ENCODE measurements at regions not wholly inside any gene's neighbourhood (a gene's known extent, or its start where the extent isn't known, plus 50 kb on each side); places are given as distances from the start of the nearest gene placed in this dataset.

DNA sequence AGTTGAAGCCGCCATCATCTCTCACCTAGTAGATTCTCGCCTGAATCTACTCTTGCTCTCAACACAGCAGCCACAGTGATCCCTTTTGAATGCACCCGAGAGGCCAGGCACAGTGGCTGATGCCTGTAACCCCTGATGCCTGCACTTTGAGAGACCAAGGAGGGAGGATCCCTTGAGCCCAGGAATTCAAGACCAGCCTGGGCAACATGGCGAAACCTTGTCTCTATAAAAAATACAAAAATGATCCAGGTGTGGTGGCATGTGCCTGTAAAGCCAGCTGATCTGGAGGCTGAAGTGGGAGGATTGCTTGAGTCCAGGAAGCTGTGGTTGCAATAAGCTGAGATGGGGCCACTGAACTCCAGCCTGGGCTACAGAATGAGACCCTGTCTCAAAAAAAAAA is 60.3 kb upstream of the EML4 start:
- TF ChIP-seq, protein P1, sequence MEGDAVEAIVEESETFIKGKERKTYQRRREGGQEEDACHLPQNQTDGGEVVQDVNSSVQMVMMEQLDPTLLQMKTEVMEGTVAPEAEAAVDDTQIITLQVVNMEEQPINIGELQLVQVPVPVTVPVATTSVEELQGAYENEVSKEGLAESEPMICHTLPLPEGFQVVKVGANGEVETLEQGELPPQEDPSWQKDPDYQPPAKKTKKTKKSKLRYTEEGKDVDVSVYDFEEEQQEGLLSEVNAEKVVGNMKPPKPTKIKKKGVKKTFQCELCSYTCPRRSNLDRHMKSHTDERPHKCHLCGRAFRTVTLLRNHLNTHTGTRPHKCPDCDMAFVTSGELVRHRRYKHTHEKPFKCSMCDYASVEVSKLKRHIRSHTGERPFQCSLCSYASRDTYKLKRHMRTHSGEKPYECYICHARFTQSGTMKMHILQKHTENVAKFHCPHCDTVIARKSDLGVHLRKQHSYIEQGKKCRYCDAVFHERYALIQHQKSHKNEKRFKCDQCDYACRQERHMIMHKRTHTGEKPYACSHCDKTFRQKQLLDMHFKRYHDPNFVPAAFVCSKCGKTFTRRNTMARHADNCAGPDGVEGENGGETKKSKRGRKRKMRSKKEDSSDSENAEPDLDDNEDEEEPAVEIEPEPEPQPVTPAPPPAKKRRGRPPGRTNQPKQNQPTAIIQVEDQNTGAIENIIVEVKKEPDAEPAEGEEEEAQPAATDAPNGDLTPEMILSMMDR (IDR thresholded peaks at IDR 0.05): no peak
- TF ChIP-seq, protein P2, sequence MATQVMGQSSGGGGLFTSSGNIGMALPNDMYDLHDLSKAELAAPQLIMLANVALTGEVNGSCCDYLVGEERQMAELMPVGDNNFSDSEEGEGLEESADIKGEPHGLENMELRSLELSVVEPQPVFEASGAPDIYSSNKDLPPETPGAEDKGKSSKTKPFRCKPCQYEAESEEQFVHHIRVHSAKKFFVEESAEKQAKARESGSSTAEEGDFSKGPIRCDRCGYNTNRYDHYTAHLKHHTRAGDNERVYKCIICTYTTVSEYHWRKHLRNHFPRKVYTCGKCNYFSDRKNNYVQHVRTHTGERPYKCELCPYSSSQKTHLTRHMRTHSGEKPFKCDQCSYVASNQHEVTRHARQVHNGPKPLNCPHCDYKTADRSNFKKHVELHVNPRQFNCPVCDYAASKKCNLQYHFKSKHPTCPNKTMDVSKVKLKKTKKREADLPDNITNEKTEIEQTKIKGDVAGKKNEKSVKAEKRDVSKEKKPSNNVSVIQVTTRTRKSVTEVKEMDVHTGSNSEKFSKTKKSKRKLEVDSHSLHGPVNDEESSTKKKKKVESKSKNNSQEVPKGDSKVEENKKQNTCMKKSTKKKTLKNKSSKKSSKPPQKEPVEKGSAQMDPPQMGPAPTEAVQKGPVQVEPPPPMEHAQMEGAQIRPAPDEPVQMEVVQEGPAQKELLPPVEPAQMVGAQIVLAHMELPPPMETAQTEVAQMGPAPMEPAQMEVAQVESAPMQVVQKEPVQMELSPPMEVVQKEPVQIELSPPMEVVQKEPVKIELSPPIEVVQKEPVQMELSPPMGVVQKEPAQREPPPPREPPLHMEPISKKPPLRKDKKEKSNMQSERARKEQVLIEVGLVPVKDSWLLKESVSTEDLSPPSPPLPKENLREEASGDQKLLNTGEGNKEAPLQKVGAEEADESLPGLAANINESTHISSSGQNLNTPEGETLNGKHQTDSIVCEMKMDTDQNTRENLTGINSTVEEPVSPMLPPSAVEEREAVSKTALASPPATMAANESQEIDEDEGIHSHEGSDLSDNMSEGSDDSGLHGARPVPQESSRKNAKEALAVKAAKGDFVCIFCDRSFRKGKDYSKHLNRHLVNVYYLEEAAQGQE (IDR thresholded peaks at IDR 0.05; ENCODE audit: insufficient read depth in 1 of 2, low read depth in 2 of 2, low read length in 1 of 2): no peak
- TF ChIP-seq POLR2AphosphoS5 (IDR thresholded peaks at IDR 0.05; ENCODE audit: low read depth, low read length): no peak
